ENCODE measurements at regions not wholly inside any gene's neighbourhood (a gene's known extent, or its start where the extent isn't known, plus 50 kb on each side); places are given as distances from the start of the nearest gene placed in this dataset.
"Not testable (repeated sequence)": the region's sequence is repeated elsewhere in the genome, so short reads cannot be mapped to it uniquely, and the experiment has no call there.

DNA sequence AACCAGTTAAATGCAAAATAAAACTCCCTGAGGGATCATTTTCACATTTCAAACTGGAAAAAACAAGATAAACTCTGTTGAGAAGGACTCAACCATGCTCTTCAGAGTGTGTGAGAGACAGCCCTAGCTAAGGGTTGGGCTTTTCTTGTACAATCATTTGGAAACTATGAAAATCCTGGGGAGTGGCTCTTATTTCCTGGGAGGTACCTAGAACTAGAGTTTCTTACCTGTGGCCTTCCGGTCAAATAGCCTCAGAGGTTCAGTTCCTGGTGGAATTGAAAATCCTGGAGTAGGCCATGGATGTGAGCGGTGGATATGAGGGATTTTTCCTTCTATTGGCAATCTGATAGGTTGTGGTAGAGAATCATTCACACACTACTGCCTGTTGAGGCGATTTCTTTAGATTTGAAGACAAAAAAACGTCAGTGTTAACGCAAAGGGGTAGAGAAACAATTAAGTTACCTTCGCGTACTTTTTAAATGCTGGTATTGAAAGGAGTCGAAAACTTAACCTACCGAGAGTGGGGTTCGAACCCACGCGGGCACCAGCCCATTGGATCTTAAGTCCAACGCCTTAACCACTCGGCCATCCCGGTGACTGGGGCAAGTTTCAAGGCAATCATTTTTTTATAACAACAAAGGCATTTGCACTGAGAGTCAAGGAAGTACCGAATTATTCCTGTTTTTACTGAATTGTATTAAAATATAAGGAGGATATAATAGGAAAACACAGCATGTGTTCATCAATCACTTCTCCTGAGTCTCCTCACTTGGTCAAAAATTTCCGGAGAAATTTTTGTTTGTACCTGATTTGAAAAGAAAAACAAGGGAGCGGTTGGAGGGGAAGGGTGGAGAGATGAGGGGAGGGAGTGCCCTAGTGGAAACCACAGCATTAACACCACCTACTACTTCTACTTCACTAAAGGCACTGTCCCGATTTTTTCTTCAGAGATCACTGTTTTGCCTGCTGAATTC lies 191.3 kb downstream of the OR2B2 start:
- Histone ChIP-seq H3K27ac (ENCODE audit: insufficient read depth, low read length) (no peak overlapping the region), H3K79me2 (ENCODE audit: control insufficient read depth, insufficient read depth, low read length) (no peaks in the 10 kb centered on the region), H3K4me2 (ENCODE audit: extremely low read depth, insufficient read depth, low read length) (no peak overlapping the region), H3K4me3 (replicated peaks in 1 of 4; ENCODE audit: control extremely low read depth in 1 of 4, insufficient read depth in 1 of 4, low read depth in 3 of 4, low read length in 4 of 4) (peak overlapping the region in 1 of 4 experiments; percentile 24), H3K27me3 (ENCODE audit: control insufficient read depth, insufficient read depth, low read length) (no peaks in the 10 kb centered on the region), H3K9me3 (ENCODE audit: control insufficient read depth, insufficient read depth, low read depth, low read length) (no peaks in the 10 kb centered on the region), H2AFZ (ENCODE audit: low read length) (no peak overlapping the region), H4K20me1 (ENCODE audit: control insufficient read depth, extremely low read depth, insufficient read depth, low read length) (no peaks in the 10 kb centered on the region), H3K36me3 (ENCODE audit: control insufficient read depth, insufficient read depth, low read length) (no peaks in the 10 kb centered on the region), H3K4me1 (ENCODE audit: control insufficient read depth, extremely low read depth, insufficient read depth, low read length) (no peaks in the 10 kb centered on the region), H3K9ac (ENCODE audit: insufficient read depth, low read length) (no peak overlapping the region)
- no peak for TF ChIP-seq EZH2 (IDR thresholded peaks at IDR 0.05; ENCODE audit: low read length, missing control alignments)
- TF ChIP-seq, protein P1, sequence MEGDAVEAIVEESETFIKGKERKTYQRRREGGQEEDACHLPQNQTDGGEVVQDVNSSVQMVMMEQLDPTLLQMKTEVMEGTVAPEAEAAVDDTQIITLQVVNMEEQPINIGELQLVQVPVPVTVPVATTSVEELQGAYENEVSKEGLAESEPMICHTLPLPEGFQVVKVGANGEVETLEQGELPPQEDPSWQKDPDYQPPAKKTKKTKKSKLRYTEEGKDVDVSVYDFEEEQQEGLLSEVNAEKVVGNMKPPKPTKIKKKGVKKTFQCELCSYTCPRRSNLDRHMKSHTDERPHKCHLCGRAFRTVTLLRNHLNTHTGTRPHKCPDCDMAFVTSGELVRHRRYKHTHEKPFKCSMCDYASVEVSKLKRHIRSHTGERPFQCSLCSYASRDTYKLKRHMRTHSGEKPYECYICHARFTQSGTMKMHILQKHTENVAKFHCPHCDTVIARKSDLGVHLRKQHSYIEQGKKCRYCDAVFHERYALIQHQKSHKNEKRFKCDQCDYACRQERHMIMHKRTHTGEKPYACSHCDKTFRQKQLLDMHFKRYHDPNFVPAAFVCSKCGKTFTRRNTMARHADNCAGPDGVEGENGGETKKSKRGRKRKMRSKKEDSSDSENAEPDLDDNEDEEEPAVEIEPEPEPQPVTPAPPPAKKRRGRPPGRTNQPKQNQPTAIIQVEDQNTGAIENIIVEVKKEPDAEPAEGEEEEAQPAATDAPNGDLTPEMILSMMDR (conservative IDR thresholded peaks at IDR 0.05 in 1 of 2, IDR thresholded peaks at IDR 0.05 in 1 of 2; ENCODE audit: low read depth in 1 of 2, low read length in 2 of 2) = no peak
- peak; percentile 28 to 60 for DNase-seq (ENCODE audit: low read depth in 2 of 2)

GRCh38 chr6:27719039-27719438 lies 193.2 kb downstream of the OR2B2 start:
- not testable (repeated sequence) for H3K79me2 ChIP-seq (ENCODE audit: control insufficient read depth, insufficient read depth, low read length); H3K36me3 ChIP-seq (ENCODE audit: control insufficient read depth, insufficient read depth, low read length); H4K20me1 ChIP-seq (ENCODE audit: control insufficient read depth, extremely low read depth, insufficient read depth, low read length); H3K27ac ChIP-seq (ENCODE audit: insufficient read depth, low read length); DNase-seq (ENCODE audit: low read depth in 2 of 2); H3K4me1 ChIP-seq (ENCODE audit: control insufficient read depth, extremely low read depth, insufficient read depth, low read length); H3K27me3 ChIP-seq (ENCODE audit: control insufficient read depth, insufficient read depth, low read length); H3K4me2 ChIP-seq (ENCODE audit: extremely low read depth, insufficient read depth, low read length); H2AFZ ChIP-seq (ENCODE audit: low read length); H3K9ac ChIP-seq (ENCODE audit: insufficient read depth, low read length); H3K4me3 ChIP-seq (replicated peaks in 1 of 4; ENCODE audit: control extremely low read depth in 1 of 4, insufficient read depth in 1 of 4, low read depth in 3 of 4, low read length in 4 of 4); H3K9me3 ChIP-seq (ENCODE audit: control insufficient read depth, insufficient read depth, low read depth, low read length)

- Histone ChIP-seq H3K9ac (ENCODE audit: insufficient read depth, low read length) (no peak overlapping the region), H3K36me3 (ENCODE audit: control insufficient read depth, insufficient read depth, low read length) (no peaks in the 10 kb centered on the region), H3K79me2 (ENCODE audit: control insufficient read depth, insufficient read depth, low read length) (no peaks in the 10 kb centered on the region), H3K4me3 (replicated peaks in 1 of 4; ENCODE audit: control extremely low read depth in 1 of 4, insufficient read depth in 1 of 4, low read depth in 3 of 4, low read length in 4 of 4) (no peak overlapping the region), H4K20me1 (ENCODE audit: control insufficient read depth, extremely low read depth, insufficient read depth, low read length) (no peaks in the 10 kb centered on the region), H2AFZ (ENCODE audit: low read length) (no peak overlapping the region), H3K4me1 (ENCODE audit: control insufficient read depth, extremely low read depth, insufficient read depth, low read length) (no peaks in the 10 kb centered on the region), H3K9me3 (ENCODE audit: control insufficient read depth, insufficient read depth, low read depth, low read length) (no peaks in the 10 kb centered on the region), H3K4me2 (ENCODE audit: extremely low read depth, insufficient read depth, low read length) (no peak overlapping the region), H3K27me3 (ENCODE audit: control insufficient read depth, insufficient read depth, low read length) (no peaks in the 10 kb centered on the region), H3K27ac (ENCODE audit: insufficient read depth, low read length) (no peak overlapping the region)
- DNase-seq (ENCODE audit: low read depth in 2 of 2) = no peak
- TF ChIP-seq, protein P1 (conservative IDR thresholded peaks at IDR 0.05 in 1 of 2, IDR thresholded peaks at IDR 0.05 in 1 of 2; ENCODE audit: low read depth in 1 of 2, low read length in 2 of 2) = no peak
Observed at GRCh38 chr6:27706431-27706830, 205.8 kb downstream of the OR2B2 start.
